ENCODE measurements at regions not wholly inside any gene's neighbourhood (a gene's known extent, or its start where the extent isn't known, plus 50 kb on each side); places are given as distances from the start of the nearest gene placed in this dataset.

DNA sequence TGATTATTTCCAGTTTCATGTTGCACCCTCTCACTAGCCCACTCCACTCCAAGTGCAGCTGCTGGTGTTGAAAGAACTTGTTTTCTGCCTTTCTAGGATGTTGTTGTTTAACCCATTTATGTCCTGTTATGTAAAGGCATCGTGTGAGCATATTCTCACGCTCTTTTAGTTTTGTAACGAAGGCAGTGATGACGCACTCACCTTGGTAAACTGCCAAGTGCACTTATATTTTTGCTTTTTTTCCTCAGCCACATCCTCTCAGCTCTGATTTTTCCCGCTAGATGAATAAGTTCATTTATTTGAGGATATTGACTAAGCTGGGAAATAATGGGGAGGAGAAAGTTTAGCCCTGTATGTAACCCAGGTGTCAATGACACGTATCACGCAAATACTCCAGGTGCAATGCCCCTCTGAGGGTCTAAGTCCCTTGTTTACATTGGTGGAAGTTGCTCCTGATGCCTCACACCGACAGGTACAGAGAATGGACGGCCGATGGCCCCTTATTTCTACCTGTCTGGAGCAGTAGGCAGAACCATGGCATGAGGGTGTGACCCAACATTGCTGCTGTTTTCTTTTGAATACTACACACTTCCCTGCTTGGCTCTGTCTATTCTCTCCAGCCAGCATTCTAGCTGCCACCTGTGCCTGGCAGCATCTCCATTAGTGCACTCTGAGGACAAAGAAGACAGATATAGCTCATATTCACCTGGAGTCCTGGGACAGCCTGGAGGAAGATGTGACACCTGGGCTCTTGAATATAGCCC is 132.7 kb upstream of the SLC24A3 start:
- H3K4me3 ChIP-seq (ENCODE audit: low read depth, low read length) = no peak overlapping the region
- TF ChIP-seq, protein P1, sequence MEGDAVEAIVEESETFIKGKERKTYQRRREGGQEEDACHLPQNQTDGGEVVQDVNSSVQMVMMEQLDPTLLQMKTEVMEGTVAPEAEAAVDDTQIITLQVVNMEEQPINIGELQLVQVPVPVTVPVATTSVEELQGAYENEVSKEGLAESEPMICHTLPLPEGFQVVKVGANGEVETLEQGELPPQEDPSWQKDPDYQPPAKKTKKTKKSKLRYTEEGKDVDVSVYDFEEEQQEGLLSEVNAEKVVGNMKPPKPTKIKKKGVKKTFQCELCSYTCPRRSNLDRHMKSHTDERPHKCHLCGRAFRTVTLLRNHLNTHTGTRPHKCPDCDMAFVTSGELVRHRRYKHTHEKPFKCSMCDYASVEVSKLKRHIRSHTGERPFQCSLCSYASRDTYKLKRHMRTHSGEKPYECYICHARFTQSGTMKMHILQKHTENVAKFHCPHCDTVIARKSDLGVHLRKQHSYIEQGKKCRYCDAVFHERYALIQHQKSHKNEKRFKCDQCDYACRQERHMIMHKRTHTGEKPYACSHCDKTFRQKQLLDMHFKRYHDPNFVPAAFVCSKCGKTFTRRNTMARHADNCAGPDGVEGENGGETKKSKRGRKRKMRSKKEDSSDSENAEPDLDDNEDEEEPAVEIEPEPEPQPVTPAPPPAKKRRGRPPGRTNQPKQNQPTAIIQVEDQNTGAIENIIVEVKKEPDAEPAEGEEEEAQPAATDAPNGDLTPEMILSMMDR (conservative IDR thresholded peaks at IDR 0.05; ENCODE audit: low read depth, low read length) = no peak
- DNase-seq (ENCODE audit: low read depth) = no peak

DNA sequence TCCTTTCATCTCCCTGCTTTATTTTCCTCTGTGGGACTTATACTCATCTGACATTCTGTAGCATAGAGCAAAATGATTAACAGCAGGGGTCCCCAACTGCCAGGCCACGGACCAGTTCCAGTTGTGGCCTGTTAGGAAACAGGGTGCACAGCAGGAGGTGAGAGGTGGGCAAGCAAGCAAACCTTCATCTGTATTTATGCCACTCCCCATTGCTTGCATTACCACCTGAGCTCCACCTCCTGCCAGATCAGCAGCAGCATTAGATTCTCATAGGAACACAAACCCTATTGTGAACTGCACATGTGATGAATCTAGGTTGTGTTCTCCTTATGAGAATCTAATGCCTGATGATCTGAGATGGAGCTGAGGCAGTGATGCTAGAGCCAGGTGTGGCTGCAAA is 130.5 kb upstream of the SLC24A3 start:
- H3K4me3 ChIP-seq (ENCODE audit: low read depth, low read length) = no peak overlapping the region
- no peak for DNase-seq (ENCODE audit: low read depth)
- TF ChIP-seq, protein P1 (conservative IDR thresholded peaks at IDR 0.05; ENCODE audit: low read depth, low read length) = no peak

GRCh38 chr20:19083136-19083621 is 129.3 kb upstream of the SLC24A3 start:
- DNase-seq (ENCODE audit: low read depth) = no peak
- no peak overlapping the region for H3K4me3 ChIP-seq (ENCODE audit: low read depth, low read length)
- TF ChIP-seq, protein P1 (conservative IDR thresholded peaks at IDR 0.05; ENCODE audit: low read depth, low read length) = no peak

GRCh38 chr20:19090332-19090731 is 122.1 kb upstream of the SLC24A3 start:
- DNase-seq (ENCODE audit: low read depth) = no peak
- TF ChIP-seq, protein P1 (conservative IDR thresholded peaks at IDR 0.05; ENCODE audit: low read depth, low read length) = no peak
- H3K4me3 ChIP-seq (ENCODE audit: low read depth, low read length) = no peak overlapping the region

GRCh38 chr20:19094959-19095541 is 117.4 kb upstream of the SLC24A3 start:
- TF ChIP-seq, protein P1 (conservative IDR thresholded peaks at IDR 0.05; ENCODE audit: low read depth, low read length) = no peak
- H3K4me3 ChIP-seq (ENCODE audit: low read depth, low read length) = no peak overlapping the region
- DNase-seq (ENCODE audit: low read depth) = no peak

GRCh38 chr20:19095762-19096161 is 116.7 kb upstream of the SLC24A3 start:
- no peak overlapping the region for H3K4me3 ChIP-seq (ENCODE audit: low read depth, low read length)
- DNase-seq (ENCODE audit: low read depth) = no peak
- TF ChIP-seq, protein P1 (conservative IDR thresholded peaks at IDR 0.05; ENCODE audit: low read depth, low read length) = no peak

Measured in choroid plexus epithelial cell (primary cell).